ENCODE measurements at regions not wholly inside any gene's neighbourhood (a gene's known extent, or its start where the extent isn't known, plus 50 kb on each side); places are given as distances from the start of the nearest gene placed in this dataset.

DNA sequence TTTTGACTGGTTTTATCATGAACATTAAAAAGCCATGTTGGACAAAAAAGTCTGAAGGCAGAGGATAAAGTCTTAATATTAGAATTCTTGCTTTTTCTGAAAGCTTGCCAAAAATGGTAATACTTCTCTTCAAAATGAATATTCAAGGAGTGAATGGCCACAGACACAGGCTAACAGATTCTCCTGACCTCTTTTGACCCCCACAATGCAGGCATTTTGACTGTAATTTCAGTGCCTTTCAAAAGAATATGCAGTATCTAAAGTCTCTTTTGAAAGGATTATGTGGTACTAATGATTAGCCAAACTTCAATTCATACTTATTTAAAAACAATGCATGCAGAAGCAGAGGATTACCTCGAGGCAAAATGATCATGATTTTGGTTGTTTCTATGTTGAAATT is 557.8 kb upstream of the GCFC2 start:
- TF ChIP-seq EZH2 (IDR thresholded peaks at IDR 0.05; ENCODE audit: insufficient read depth, poor library complexity, severe bottlenecking) (no peak), EZH2phosphoT487 (IDR thresholded peaks at IDR 0.05; ENCODE audit: insufficient read depth, low read depth) (no peak)

Measured in GM23248 (cell line).